HepG2 (cell line): ENCODE measurements at regions not wholly inside any gene's neighbourhood (a gene's known extent, or its start where the extent isn't known, plus 50 kb on each side); places are given as distances from the start of the nearest gene placed in this dataset.

Experiments used
- ATAC-seq: fragments of 200-7000 bp; cut with Tn5 transposase; 3 replicates; pipeline ENCODE4 v1.9.1; 2020; ENCODE audit warnings: mild to moderate bottlenecking, moderate library complexity
- BruUV-seq: library from RNA; stranded (reverse); fragments of 400-500 nt; replicated peaks from 2 replicates; lab custom pipeline; 2021; lab: Mats Ljungman, UMichigan
- CTCF ChIA-PET: fragments of 300-600 bp; formaldehyde crosslinking; extraction: SDS; loops from one replicate; lab custom pipeline; 2021; ENCODE audit warnings: low total read pairs, inconsistent platforms, low intra/inter-chr PET ratio; lab: Yijun Ruan, JAX
- POLR2A ChIA-PET: fragments of 350-600 bp; sonication (Branson Sonifier 250); formaldehyde crosslinking; loops from one replicate; lab custom pipeline; 2020; ENCODE audit warnings: antibody characterized with exemption, inconsistent platforms; lab: Yijun Ruan, JAX
- DNase-seq: peaks from one replicate; pipeline ENCODE4 v3.0.0-alpha.2; 2015; ENCODE audit warnings: low spot score
- FAIRE-seq: peaks from 3 replicates; lab custom pipeline; 2011; peaks lifted over from hg19 to GRCh38; lab: Jason Lieb, UNC
- H2AFZ ChIP-seq: one replicate; pipeline ENCODE4 v1.6.1; 2011; ENCODE audit warnings: low read length, inconsistent platforms
- H3K27ac ChIP-seq: fragments of 300-600 bp; 3 replicates; pipeline ENCODE4 v1.8.0; 2011; ENCODE audit warnings: mixed run types, mild to moderate bottlenecking, mixed read lengths, low read length, inconsistent platforms; ENCODE audit not compliant: insufficient read depth; ENCODE audit errors: extremely low read length
- H3K27me3 ChIP-seq, 2 experiments: fragments of 200-600 bp in 1 of 2; 2 replicates in 1 of 2; 3 replicates in 1 of 2; pipeline versions ENCODE4 v1.6.0 to v1.8.0; 2011; ENCODE audit warnings: low read length in 2 of 2, mild to moderate bottlenecking in 2 of 2, moderate library complexity in 2 of 2, inconsistent platforms in 1 of 2; ENCODE audit not compliant: insufficient read depth in 2 of 2, control insufficient read depth in 1 of 2
- H3K36me3 ChIP-seq, 2 experiments: fragments of 200-600 bp in 1 of 2; replicated peaks in 1 of 2; 2 replicates in 1 of 2; 3 replicates in 1 of 2; pipeline versions ENCODE4 v1.5.1 to v1.8.0; 2011; ENCODE audit warnings: low read length in 2 of 2, inconsistent platforms in 1 of 2; ENCODE audit not compliant: insufficient read depth in 2 of 2, control insufficient read depth in 1 of 2
- H3K4me1 ChIP-seq: 2 replicates; pipeline ENCODE4 v1.5.1; 2012; ENCODE audit warnings: low read length, inconsistent platforms; ENCODE audit not compliant: insufficient read depth
- H3K4me2 ChIP-seq: 2 replicates; pipeline ENCODE4 v1.6.0; 2011; ENCODE audit warnings: low read depth, low read length, inconsistent platforms
- H3K4me3 ChIP-seq, 3 experiments: fragments of 200-600 bp in 1 of 3; sonication (generic), shearing (Covaris generic) in 1 of 3; replicated peaks in 1 of 3; 2 replicates each; pipeline ENCODE4 v1.5.1; 2011 to 2016; ENCODE audit warnings: low read length in 3 of 3, inconsistent platforms in 2 of 3, low read depth in 2 of 3, mild to moderate bottlenecking in 2 of 3, control low read depth in 1 of 3, mixed read lengths in 1 of 3; ENCODE audit not compliant: insufficient read depth in 1 of 3
- H3K79me2 ChIP-seq: one replicate; pipeline ENCODE4 v1.6.1; 2011; ENCODE audit warnings: low read length, inconsistent platforms; ENCODE audit not compliant: insufficient read depth
- H3K9ac ChIP-seq: 2 replicates; pipeline ENCODE4 v1.6.0; 2011; ENCODE audit warnings: mild to moderate bottlenecking, low read depth, low read length, inconsistent platforms; ENCODE audit not compliant: insufficient read depth
- H3K9me3 ChIP-seq: 2 replicates; pipeline ENCODE4 v1.5.1; 2012; ENCODE audit warnings: mild to moderate bottlenecking, low read length
- H4K20me1 ChIP-seq: 2 replicates; pipeline ENCODE4 v1.6.0; 2011; ENCODE audit warnings: inconsistent platforms, mild to moderate bottlenecking, low read length, moderate library complexity; ENCODE audit not compliant: insufficient read depth
- ATF7 ChIP-seq, 2 experiments: fragments of 450-650 bp in 1 of 2; sonication (generic) in 1 of 2; formaldehyde crosslinking in 1 of 2; IDR thresholded peaks; 2 replicates each; pipeline versions ENCODE4 v1.4.0 to v1.6.1; 2016 to 2020; ENCODE audit warnings: antibody characterized with exemption in 1 of 2, mild to moderate bottlenecking in 1 of 2, missing genetic modification reagents in 1 of 2
- DDIT3 ChIP-seq: sonication (generic); formaldehyde crosslinking; IDR thresholded peaks from 2 replicates; pipeline ENCODE4 v1.4.0; 2020; ENCODE audit warnings: mild to moderate bottlenecking, missing genetic modification reagents
- GATA4 ChIP-seq: sonication (generic); IDR thresholded peaks from 2 replicates; pipeline ENCODE4 v1.6.1; 2016; ENCODE audit warnings: antibody characterized with exemption, low read depth, borderline replicate concordance
- GTF3A ChIP-seq: sonication (generic); formaldehyde crosslinking; conservative IDR thresholded peaks from 2 replicates; pipeline ENCODE4 v1.4.0; 2020; ENCODE audit warnings: mild to moderate bottlenecking, missing genetic modification reagents
- KLF6 ChIP-seq: IDR thresholded peaks from 2 replicates; pipeline ENCODE4 v1.8.0; 2016; ENCODE audit warnings: missing biosample characterization, missing genetic modification reagents
- MAF1 ChIP-seq: sonication (generic); formaldehyde crosslinking; IDR thresholded peaks from 2 replicates; pipeline ENCODE4 v1.5.0; 2020; ENCODE audit warnings: missing genetic modification reagents, borderline replicate concordance
- MIXL1 ChIP-seq: IDR thresholded peaks from 2 replicates; pipeline ENCODE4 v1.6.1; 2016
- NR2F6 ChIP-seq, 2 experiments: IDR thresholded peaks; 2 replicates each; pipeline ENCODE4 v1.6.1; 2016; ENCODE audit warnings: antibody characterized with exemption in 1 of 2, mild to moderate bottlenecking in 1 of 2
- PCBP1 ChIP-seq: fragments of 200-400 bp; formaldehyde crosslinking; IDR thresholded peaks from 2 replicates; pipeline ENCODE4 v1.6.1; 2017; ENCODE audit warnings: mild to moderate bottlenecking, low read depth, low read length, borderline replicate concordance
- PLRG1 ChIP-seq: fragments of 450-650 bp; conservative IDR thresholded peaks from 2 replicates; pipeline ENCODE4 v1.6.1; 2016
- PRMT3 ChIP-seq: sonication (generic); formaldehyde crosslinking; IDR thresholded peaks from 2 replicates; pipeline ENCODE4 v1.8.1; 2022; ENCODE audit warnings: low read depth, mild to moderate bottlenecking, moderate library complexity, missing genetic modification reagents, borderline replicate concordance
- USF2 ChIP-seq, 2 experiments: sonication (generic) in 1 of 2; formaldehyde crosslinking in 1 of 2; IDR thresholded peaks; 2 replicates each; pipeline versions ENCODE4 v1.5.1 to v1.6.1; 2011 to 2020; ENCODE audit warnings: borderline replicate concordance in 1 of 2, low read depth in 1 of 2, low read length in 1 of 2, mild to moderate bottlenecking in 1 of 2, missing genetic modification reagents in 1 of 2, moderate library complexity in 1 of 2
- ZFP82 ChIP-seq: sonication (generic); formaldehyde crosslinking; IDR thresholded peaks from 2 replicates; pipeline ENCODE4 v1.5.1; 2020; ENCODE audit warnings: mild to moderate bottlenecking, missing genetic modification reagents, borderline replicate concordance
- ZNF18 ChIP-seq: sonication (generic); formaldehyde crosslinking; IDR thresholded peaks from 2 replicates; pipeline ENCODE4 v1.8.0; 2022; ENCODE audit warnings: mild to moderate bottlenecking, missing genetic modification reagents; ENCODE audit not compliant: insufficient replicate concordance
- ZNF235 ChIP-seq: sonication (generic); formaldehyde crosslinking; IDR thresholded peaks from 2 replicates; pipeline ENCODE4 v1.8.1; 2023; ENCODE audit warnings: mild to moderate bottlenecking, missing genetic modification reagents, borderline replicate concordance
- ZNF800 ChIP-seq: sonication (generic); formaldehyde crosslinking; IDR thresholded peaks from 2 replicates; pipeline ENCODE4 v1.4.0; 2020; ENCODE audit warnings: missing genetic modification reagents
- WGBS: methylation state at CpG from one replicate; pipeline ENCODE4 v1.1.6; 2017; ENCODE audit warnings: low lambda C conversion rate; 5-methylcytosine and 5-hydroxymethylcytosine counted together
- in situ Hi-C: cut with HindIII; loops from 2 replicates; pipeline ENCODE4 v1.10.0; 2017; ENCODE audit warnings: low pct_unique_long_range_greater_than_20kb; ENCODE audit not compliant: extremely low pct_ligation_motif_present
- intact Hi-C: fragments of 100-400 bp; cut with micrococcal nuclease; formaldehyde crosslinking; loops from one replicate; pipeline ENCODE4 v1.10.0; 2022; ENCODE audit not compliant: unreplicated experiment

GRCh38 chr12:127393465-127393864 is 873.5 kb upstream of the TMEM132C start:
- Histone ChIP-seq H3K4me2 (no peak overlapping the region), H3K27ac (no peak overlapping the region), H3K36me3 (no peaks in the 10 kb centered on the region), H3K27me3 (no peaks in the 10 kb centered on the region), H2AFZ (no peak overlapping the region), H3K9me3 (no peaks in the 10 kb centered on the region), H4K20me1 (no peaks in the 10 kb centered on the region), H3K9ac (no peak overlapping the region), H3K4me3 (no peak overlapping the region), H3K79me2 (no peaks in the 10 kb centered on the region), H3K4me1 (no peaks in the 10 kb centered on the region)
- ATAC-seq, result no peak
- no peak for FAIRE-seq
- in situ Hi-C loops (loop anchor here (25.0 kb wide), 2 partner anchors 281 to 1856 kb away; no protein-coding TSS in a partner anchor), intact Hi-C loops (no loop called here)
- CTCF ChIA-PET, result no interaction called here
- DNase-seq, result no peak
- WGBS, result 13% methylated on average over 4 of the region's 4 CpGs
- BruUV-seq, result no TSS peak
- TF ChIP-seq ZNF235 (CRISPR knock-in tag), result no peak
- no peak for TF ChIP-seq GATA4
- TF ChIP-seq ZNF18 (CRISPR knock-in tag), result no peak
- TF ChIP-seq NR2F6 (IDR thresholded peaks at IDR 0.05), result no peak
- no peak for TF ChIP-seq NR2F6 (CRISPR knock-in tag; IDR thresholded peaks at IDR 0.05)
- TF ChIP-seq GTF3A, result no peak
- no peak for TF ChIP-seq DDIT3 (CRISPR knock-in tag)
- TF ChIP-seq ZNF800, result no peak
- TF ChIP-seq KLF6, result no peak
- TF ChIP-seq PCBP1, result no peak
- no peak for TF ChIP-seq ZFP82 (CRISPR knock-in tag)
- no peak for TF ChIP-seq USF2 (IDR thresholded peaks at IDR 0.05; ENCODE audit: low read depth, low read length)
- TF ChIP-seq USF2 (CRISPR knock-in tag; IDR thresholded peaks at IDR 0.05; ENCODE audit: borderline replicate concordance), result no peak
- no peak for TF ChIP-seq PRMT3 (CRISPR knock-in tag)
- TF ChIP-seq MIXL1, result no peak
- TF ChIP-seq MAF1 (CRISPR knock-in tag), result no peak
- no peak for TF ChIP-seq ATF7 (IDR thresholded peaks at IDR 0.05)
- no peak for TF ChIP-seq ATF7 (CRISPR knock-in tag; IDR thresholded peaks at IDR 0.05)
- TF ChIP-seq PLRG1, result no peak
- POLR2A ChIA-PET, result no interaction called here
